Astrocyte (in vitro differentiated cells and primary cell): ENCODE measurements at regions not wholly inside any gene's neighbourhood (a gene's known extent, or its start where the extent isn't known, plus 50 kb on each side); places are given as distances from the start of the nearest gene placed in this dataset.

Experiments
- CTCF ChIP-seq: IDR thresholded peaks from 2 replicates; pipeline ENCODE4 v1.5.1; 2011; ENCODE audit warnings: low read depth, mild to moderate bottlenecking, inconsistent platforms, low read length, moderate library complexity; ENCODE audit not compliant: insufficient read depth
- EZH2 ChIP-seq: IDR thresholded peaks from 2 replicates; pipeline ENCODE4 v1.6.1; 2012; ENCODE audit warnings: mild to moderate bottlenecking, low read length, inconsistent platforms; ENCODE audit not compliant: insufficient read depth

DNA sequence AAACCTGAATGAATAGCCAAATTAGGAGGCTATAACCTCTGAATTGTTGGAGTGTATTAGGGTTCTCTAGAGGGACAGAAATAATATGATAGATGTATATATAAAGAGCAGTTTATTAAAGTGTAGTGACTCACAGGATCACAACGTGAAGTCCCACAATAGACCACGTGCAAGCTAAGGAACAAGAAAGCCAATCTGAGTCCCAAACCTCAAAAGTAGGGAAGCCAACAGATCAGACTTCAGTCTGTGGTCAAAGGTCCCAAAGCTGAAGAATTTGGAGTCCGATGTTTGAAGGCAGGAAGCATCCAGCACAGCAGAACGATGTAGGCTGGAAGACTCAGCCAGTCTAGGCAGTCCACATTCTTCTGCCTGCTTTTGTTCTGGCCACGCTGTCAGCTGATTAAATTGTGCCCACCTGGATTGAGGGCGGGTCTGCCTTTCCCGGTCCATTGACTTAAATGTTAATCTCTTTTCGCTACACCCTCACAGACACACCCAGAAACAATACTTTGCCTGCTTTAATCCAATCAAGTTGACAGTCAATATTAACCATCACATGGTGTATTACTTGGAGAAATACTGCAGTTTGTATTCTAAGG is 550.6 kb downstream of the CDH10 start:
- TF ChIP-seq CTCF (no peak), EZH2 (no peak)
